Fibroblast of villous mesenchyme (primary cell): ENCODE measurements at regions not wholly inside any gene's neighbourhood (a gene's known extent, or its start where the extent isn't known, plus 50 kb on each side); places are given as distances from the start of the nearest gene placed in this dataset.
A peak's percentile ranks its signal among the peaks of the same experiment; 100 is the strongest.

Source experiments
- DNase-seq: peaks from one replicate; pipeline ENCODE4 v3.0.0-alpha.2; 2010; ENCODE audit warnings: low read depth
- H3K4me3 ChIP-seq: 2 replicates; pipeline ENCODE4 v1.5.1; 2011; ENCODE audit warnings: low read depth, mild to moderate bottlenecking, low read length
- TF ChIP-seq, protein P1 (sequence below): IDR thresholded peaks from 2 replicates; pipeline ENCODE4 v1.5.1; 2012; ENCODE audit warnings: low read depth, mild to moderate bottlenecking, low read length; ENCODE audit not compliant: insufficient read depth

DNA sequence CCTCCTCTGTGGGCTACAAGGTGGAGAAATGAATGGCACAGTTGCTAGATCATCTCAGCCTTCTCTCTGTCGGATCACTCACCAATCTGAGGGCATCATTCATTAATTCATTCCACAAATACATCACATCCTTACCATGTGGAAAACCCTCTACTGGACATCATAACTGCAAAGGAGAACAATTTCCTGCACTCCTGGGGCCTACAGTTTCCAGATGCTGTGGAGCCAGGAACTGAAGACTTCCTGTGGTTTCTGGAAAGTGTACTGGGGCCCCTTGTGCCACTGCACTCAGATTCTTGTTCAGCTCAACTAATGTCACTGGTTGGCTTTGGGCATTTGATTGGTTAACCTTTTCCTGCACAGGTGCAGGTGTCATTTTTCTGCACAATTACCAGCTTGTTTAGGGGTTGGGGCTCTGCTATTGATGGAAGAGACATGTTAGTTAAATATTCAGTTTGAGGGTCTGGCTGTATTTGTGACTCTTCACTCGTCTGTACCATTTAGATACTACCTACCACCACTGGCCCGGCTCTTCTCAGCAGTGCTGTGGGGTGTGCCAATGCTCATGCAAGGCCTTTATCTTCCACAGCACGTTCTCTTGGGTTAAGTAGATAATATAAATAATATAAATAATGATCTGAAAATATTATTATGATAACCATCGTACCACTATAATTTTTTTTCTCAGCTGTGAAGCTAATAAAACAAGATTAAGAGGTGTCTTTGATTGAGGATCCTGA is 427.3 kb downstream of the TSN start:
- no peak for DNase-seq
- no peak overlapping the region for H3K4me3 ChIP-seq
- TF ChIP-seq, protein P1, sequence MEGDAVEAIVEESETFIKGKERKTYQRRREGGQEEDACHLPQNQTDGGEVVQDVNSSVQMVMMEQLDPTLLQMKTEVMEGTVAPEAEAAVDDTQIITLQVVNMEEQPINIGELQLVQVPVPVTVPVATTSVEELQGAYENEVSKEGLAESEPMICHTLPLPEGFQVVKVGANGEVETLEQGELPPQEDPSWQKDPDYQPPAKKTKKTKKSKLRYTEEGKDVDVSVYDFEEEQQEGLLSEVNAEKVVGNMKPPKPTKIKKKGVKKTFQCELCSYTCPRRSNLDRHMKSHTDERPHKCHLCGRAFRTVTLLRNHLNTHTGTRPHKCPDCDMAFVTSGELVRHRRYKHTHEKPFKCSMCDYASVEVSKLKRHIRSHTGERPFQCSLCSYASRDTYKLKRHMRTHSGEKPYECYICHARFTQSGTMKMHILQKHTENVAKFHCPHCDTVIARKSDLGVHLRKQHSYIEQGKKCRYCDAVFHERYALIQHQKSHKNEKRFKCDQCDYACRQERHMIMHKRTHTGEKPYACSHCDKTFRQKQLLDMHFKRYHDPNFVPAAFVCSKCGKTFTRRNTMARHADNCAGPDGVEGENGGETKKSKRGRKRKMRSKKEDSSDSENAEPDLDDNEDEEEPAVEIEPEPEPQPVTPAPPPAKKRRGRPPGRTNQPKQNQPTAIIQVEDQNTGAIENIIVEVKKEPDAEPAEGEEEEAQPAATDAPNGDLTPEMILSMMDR, result no peak

DNA sequence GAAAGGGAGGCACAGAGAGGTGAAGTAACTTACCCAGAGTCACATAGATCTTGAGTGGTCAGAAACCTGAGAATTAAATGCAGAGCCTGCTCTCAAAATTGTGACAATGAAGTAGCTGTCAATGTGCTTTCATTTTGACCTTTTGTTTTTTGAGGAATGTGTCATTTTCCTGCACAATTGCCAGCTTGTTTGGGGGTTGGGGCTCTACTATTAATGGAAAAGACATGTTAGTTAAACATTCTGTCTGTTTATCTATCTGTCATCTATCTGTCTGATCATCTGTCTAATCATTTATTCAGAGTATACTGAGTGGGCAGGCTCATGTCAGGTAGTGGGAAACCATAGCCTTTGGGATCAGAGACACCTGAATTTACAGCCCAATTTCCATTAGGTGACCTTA is 428.4 kb downstream of the TSN start:
- TF ChIP-seq, protein P1, result no peak
- no peak overlapping the region for H3K4me3 ChIP-seq
- no peak for DNase-seq

DNA sequence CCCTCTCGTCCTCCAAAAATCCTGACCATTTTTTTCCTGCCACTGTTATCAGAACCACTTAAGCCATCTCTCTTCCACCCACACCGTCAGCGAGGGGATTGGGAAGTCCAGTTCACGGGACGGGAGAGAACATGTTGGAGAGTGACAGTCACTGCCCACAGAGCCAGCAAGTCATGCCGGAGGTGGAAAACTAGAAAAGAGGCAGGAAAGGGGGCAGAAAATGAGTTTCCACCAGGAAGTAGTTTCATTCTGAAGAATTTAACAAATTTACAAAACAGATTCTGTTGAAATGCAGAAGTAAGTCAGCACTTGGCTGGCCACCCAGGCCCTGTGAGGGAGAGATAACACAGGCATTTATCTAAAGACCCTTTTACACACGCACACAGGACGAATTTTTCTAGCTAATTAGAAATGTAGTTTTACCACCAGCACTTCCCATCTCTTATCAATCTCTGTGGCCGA is 431.3 kb downstream of the TSN start:
- TF ChIP-seq, protein P1, result no peak
- DNase-seq, result no peak
- H3K4me3 ChIP-seq, result no peak overlapping the region

DNA sequence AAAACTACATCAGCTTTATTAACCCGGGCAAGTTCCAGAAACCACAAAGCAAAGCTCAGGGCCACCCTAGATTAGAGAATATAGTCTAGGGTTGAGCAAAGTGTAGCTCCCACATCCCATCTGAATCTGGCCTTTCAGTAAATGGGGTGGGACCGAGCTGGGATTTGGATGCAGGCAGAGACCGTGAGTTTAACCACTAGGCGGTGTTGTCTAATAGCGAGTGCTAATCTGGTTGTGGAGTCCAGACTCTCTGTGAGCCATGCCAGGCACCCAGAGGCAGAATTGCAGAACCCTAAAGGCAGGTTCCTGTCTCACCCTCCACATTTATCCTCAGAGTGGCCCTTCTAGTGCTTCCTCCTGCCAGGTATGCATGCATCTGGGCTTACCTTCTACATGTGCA is 435.9 kb downstream of the TSN start:
- no peak overlapping the region for H3K4me3 ChIP-seq
- peak; percentile 33 for DNase-seq
- TF ChIP-seq, protein P1, result peak; percentile 59

DNA sequence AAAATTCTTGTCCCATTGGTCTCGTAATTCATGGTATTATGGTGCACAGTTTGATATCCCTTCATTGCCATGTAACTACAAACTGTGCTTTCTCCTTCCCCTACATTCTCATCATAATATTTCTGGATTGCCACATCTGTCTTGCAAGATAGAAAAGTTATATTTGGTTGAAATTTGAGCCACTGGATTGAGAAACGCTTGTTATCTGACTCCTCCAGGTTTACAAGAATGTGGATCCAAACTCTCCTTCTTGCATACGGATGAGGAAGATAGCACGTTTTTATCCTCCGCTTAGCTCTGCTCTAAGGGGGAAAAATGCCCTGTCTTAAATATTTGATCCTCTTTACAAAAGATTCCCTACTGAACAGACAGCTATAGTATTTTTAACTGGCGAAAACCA is 438.2 kb downstream of the TSN start:
- TF ChIP-seq, protein P1, result no peak
- peak; percentile 39 for DNase-seq
- H3K4me3 ChIP-seq, result no peak overlapping the region

DNA sequence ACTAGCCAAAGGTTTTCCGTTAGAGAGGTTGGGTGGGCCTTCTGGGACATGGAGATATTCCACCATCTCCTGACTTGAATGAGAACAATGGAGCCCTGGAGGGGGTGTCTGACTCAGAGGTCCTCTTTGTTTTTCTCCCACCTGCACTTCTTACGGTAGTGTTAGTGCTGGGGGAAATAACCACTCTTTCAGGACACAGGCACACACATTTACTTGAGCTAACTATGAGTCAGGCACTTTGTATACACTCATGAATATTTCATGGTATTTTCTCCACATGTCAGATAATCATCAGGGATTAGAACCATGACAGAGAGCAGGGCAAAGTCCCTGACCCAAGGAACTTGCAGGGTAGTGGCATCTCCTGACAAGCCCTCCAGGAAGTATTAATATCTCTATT is 439.1 kb downstream of the TSN start:
- TF ChIP-seq, protein P1, result no peak
- DNase-seq, result no peak
- no peak overlapping the region for H3K4me3 ChIP-seq

DNA sequence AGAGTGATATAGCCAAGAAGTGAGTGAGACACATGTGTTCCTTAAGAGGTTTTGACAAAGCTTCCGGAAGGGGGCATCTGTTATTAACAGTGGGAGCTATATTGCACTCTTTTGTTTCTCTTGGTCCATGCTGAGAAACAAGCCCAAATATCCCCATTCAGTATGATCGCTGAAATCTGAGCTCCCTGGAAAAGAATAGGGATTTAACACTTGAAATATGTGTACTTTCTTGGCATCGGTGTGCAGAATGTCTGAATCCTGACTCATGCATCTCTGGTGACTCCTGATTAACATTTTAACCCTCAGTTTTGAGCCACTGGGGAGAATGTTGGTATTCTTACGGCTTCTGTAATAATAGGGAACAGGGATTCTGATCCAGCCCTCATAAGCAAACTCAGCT is 448.1 kb downstream of the TSN start:
- TF ChIP-seq, protein P1, result no peak
- H3K4me3 ChIP-seq, result no peak overlapping the region
- peak; percentile 3 for DNase-seq
